ENCODE measurements at regions not wholly inside any gene's neighbourhood (a gene's known extent, or its start where the extent isn't known, plus 50 kb on each side); places are given as distances from the start of the nearest gene placed in this dataset.

DNA sequence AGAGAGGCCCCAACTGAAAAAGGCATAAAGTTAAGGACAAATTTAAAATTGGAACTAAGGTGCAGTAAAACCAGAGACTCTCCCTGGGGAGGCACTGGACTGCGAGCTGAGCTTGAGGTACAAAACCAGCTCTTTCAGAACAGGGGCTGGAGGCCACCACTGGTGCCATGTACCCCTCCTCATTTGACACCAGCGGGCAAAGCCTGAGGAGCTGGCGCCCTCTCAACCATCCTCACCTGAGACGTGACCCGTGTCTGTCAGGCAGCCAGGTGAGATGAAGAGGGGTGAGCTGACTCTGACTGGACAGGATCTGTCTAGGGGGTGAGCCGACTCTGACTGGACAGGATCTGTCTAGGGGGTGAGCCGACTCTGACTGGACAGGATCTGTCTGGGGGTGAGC, 68.5 kb downstream of the TMEM18 start:
- ChIA-PET CTCF (interaction anchor here (0.7 to 1.6 kb wide), 3 partner anchors 17 to 321 kb away, joined by 3 to 5 read pairs (median 3); partner anchors contain the start of gene ALKAL2), POLR2A (no interaction called here)
- Histone ChIP-seq H3K27ac (ENCODE audit: low read depth in 2 of 2, low read length in 1 of 2) (peak overlapping the region in 1 of 2 experiments; percentile 43; a peak in 2 of 4 replicates), H3K9me3 (no peaks in the 10 kb centered on the region), H3K4me1 (ENCODE audit: control insufficient read depth in 1 of 2, insufficient read depth in 2 of 2, low read depth in 1 of 2, low read length in 1 of 2) (peaks cover 0 to 51% of the 10 kb centered on the region in 2 experiments; a peak in 2 of 4 replicates), H2AFZ (ENCODE audit: low read depth) (no peak overlapping the region), H3K9me2 (no peaks in the 10 kb centered on the region), H3K4me3 (ENCODE audit: low read depth in 2 of 2, low read length in 1 of 2) (no peak overlapping the region), H3F3A (replicated peaks; ENCODE audit: insufficient read depth) (no peaks in the 10 kb centered on the region), H3K27me3 (ENCODE audit: insufficient read depth) (no peaks in the 10 kb centered on the region), H3K9ac (no peak overlapping the region), H3K36me3 (replicated peaks in 1 of 2; ENCODE audit: control insufficient read depth in 1 of 2, insufficient read depth in 2 of 2, low read length in 1 of 2) (no peaks in the 10 kb centered on the region), H3K79me2 (ENCODE audit: insufficient read depth) (no peaks in the 10 kb centered on the region), H4K20me1 (ENCODE audit: insufficient read depth) (no peaks in the 10 kb centered on the region), H3K4me2 (no peak overlapping the region)
- WGBS (ENCODE audit: low lambda C conversion rate): 49% methylated on average over 7 of the region's 7 CpGs
- DNase-seq: no peak
- TF ChIP-seq FOSL2 (IDR thresholded peaks at IDR 0.05; ENCODE audit: borderline replicate concordance, low read depth) (no peak), YY1 (IDR thresholded peaks at IDR 0.05; ENCODE audit: low read depth) (no peak), FOXJ3 (CRISPR knock-in tag; IDR thresholded peaks at IDR 0.05) (no peak), RCOR1 (IDR thresholded peaks at IDR 0.05; ENCODE audit: low read length) (no peak), POLR2AphosphoS5 (IDR thresholded peaks at IDR 0.05; ENCODE audit: low read depth, low read length) (no peak), TEAD4 (IDR thresholded peaks at IDR 0.05; ENCODE audit: borderline replicate concordance, insufficient read depth) (no peak), RAD21 (IDR thresholded peaks at IDR 0.05; ENCODE audit: low read length) (no peak), SMC3 (IDR thresholded peaks at IDR 0.05; ENCODE audit: low read depth, low read length) (no peak), ELF1 (IDR thresholded peaks at IDR 0.05) (no peak), GATA2 (CRISPR knock-in tag; IDR thresholded peaks at IDR 0.05) (no peak), EZH2phosphoT487 (IDR thresholded peaks at IDR 0.05; ENCODE audit: borderline replicate concordance, low read depth) (no peak), FOXM1 (IDR thresholded peaks at IDR 0.05; ENCODE audit: low read depth) (no peak), SIN3A (IDR thresholded peaks at IDR 0.05; ENCODE audit: borderline replicate concordance, low read depth, low read length) (no peak), TCF12 (IDR thresholded peaks at IDR 0.05) (no peak), MXI1 (IDR thresholded peaks at IDR 0.05; ENCODE audit: low read depth, low read length) (no peak), NRF1 (IDR thresholded peaks at IDR 0.05; ENCODE audit: low read depth, low read length) (no peak), CHD2 (IDR thresholded peaks at IDR 0.05; ENCODE audit: low read length, partially characterized antibody) (no peak)
- TF ChIP-seq, protein P1, sequence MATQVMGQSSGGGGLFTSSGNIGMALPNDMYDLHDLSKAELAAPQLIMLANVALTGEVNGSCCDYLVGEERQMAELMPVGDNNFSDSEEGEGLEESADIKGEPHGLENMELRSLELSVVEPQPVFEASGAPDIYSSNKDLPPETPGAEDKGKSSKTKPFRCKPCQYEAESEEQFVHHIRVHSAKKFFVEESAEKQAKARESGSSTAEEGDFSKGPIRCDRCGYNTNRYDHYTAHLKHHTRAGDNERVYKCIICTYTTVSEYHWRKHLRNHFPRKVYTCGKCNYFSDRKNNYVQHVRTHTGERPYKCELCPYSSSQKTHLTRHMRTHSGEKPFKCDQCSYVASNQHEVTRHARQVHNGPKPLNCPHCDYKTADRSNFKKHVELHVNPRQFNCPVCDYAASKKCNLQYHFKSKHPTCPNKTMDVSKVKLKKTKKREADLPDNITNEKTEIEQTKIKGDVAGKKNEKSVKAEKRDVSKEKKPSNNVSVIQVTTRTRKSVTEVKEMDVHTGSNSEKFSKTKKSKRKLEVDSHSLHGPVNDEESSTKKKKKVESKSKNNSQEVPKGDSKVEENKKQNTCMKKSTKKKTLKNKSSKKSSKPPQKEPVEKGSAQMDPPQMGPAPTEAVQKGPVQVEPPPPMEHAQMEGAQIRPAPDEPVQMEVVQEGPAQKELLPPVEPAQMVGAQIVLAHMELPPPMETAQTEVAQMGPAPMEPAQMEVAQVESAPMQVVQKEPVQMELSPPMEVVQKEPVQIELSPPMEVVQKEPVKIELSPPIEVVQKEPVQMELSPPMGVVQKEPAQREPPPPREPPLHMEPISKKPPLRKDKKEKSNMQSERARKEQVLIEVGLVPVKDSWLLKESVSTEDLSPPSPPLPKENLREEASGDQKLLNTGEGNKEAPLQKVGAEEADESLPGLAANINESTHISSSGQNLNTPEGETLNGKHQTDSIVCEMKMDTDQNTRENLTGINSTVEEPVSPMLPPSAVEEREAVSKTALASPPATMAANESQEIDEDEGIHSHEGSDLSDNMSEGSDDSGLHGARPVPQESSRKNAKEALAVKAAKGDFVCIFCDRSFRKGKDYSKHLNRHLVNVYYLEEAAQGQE (IDR thresholded peaks at IDR 0.05; ENCODE audit: low read depth, low read length): no peak
- TF ChIP-seq, protein P2, sequence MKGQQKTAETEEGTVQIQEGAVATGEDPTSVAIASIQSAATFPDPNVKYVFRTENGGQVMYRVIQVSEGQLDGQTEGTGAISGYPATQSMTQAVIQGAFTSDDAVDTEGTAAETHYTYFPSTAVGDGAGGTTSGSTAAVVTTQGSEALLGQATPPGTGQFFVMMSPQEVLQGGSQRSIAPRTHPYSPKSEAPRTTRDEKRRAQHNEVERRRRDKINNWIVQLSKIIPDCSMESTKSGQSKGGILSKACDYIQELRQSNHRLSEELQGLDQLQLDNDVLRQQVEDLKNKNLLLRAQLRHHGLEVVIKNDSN (IDR thresholded peaks at IDR 0.05; ENCODE audit: borderline replicate concordance, low read depth): no peak
- TF ChIP-seq, protein P3, sequence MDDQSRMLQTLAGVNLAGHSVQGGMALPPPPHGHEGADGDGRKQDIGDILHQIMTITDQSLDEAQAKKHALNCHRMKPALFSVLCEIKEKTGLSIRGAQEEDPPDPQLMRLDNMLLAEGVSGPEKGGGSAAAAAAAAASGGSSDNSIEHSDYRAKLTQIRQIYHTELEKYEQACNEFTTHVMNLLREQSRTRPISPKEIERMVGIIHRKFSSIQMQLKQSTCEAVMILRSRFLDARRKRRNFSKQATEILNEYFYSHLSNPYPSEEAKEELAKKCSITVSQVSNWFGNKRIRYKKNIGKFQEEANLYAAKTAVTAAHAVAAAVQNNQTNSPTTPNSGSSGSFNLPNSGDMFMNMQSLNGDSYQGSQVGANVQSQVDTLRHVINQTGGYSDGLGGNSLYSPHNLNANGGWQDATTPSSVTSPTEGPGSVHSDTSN (IDR thresholded peaks at IDR 0.05): no peak
